ENCODE measurements at regions not wholly inside any gene's neighbourhood (a gene's known extent, or its start where the extent isn't known, plus 50 kb on each side); places are given as distances from the start of the nearest gene placed in this dataset.

DNA sequence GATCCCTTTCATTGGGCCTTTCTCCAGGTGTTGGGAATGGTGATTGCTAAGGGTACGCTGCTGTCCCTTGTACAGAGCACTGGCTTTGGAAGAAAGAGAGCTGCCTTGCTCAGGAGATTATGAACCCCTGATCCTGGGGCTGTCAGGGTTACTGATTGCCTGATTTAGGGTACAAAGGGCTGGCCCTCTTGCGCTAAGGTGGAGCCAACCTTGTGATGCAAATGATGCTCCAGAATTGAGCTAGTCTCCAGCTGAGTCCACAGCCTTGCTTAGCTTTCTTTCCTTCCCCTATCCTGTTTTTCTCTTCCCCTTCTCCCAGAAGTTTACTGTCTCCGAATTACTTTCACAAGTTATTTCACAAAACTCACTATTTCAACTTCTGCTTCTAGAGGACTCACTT is 334.7 kb downstream of the AMY1C start:
- TF ChIP-seq, protein P1, sequence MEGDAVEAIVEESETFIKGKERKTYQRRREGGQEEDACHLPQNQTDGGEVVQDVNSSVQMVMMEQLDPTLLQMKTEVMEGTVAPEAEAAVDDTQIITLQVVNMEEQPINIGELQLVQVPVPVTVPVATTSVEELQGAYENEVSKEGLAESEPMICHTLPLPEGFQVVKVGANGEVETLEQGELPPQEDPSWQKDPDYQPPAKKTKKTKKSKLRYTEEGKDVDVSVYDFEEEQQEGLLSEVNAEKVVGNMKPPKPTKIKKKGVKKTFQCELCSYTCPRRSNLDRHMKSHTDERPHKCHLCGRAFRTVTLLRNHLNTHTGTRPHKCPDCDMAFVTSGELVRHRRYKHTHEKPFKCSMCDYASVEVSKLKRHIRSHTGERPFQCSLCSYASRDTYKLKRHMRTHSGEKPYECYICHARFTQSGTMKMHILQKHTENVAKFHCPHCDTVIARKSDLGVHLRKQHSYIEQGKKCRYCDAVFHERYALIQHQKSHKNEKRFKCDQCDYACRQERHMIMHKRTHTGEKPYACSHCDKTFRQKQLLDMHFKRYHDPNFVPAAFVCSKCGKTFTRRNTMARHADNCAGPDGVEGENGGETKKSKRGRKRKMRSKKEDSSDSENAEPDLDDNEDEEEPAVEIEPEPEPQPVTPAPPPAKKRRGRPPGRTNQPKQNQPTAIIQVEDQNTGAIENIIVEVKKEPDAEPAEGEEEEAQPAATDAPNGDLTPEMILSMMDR (IDR thresholded peaks at IDR 0.05; ENCODE audit: extremely low read depth, insufficient read depth, missing control alignments), result no peak
- DNase-seq (ENCODE audit: low spot score), result no peak
- in situ Hi-C loops (cut with MboI; ENCODE audit: low pct_unique_long_range_greater_than_20kb, low sequenced_read_pairs, unreplicated experiment), result no loop called here

DNA sequence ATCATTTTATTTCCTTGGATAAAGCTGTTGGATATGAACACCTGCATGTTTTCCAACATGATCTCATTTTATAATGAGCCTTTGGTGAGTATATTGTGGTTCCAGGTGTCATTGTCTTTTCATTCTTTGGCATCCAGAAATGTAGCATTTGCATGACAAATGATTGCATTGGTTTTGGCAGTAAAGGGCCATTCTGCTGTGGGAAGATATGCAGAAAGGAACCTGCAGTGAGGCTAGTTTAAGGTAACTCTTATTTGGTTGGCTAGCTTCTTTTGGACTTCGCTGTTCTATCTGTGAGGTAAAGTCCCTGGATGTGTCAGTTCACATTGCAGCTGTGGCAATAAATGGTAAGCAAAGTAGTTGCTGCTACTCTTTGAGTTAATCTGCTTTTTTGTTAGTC is 343.0 kb downstream of the AMY1C start:
- TF ChIP-seq, protein P1 (IDR thresholded peaks at IDR 0.05; ENCODE audit: extremely low read depth, insufficient read depth, missing control alignments), result no peak
- DNase-seq (ENCODE audit: low spot score), result no peak
- in situ Hi-C loops (cut with MboI; ENCODE audit: low pct_unique_long_range_greater_than_20kb, low sequenced_read_pairs, unreplicated experiment), result no loop called here

DNA sequence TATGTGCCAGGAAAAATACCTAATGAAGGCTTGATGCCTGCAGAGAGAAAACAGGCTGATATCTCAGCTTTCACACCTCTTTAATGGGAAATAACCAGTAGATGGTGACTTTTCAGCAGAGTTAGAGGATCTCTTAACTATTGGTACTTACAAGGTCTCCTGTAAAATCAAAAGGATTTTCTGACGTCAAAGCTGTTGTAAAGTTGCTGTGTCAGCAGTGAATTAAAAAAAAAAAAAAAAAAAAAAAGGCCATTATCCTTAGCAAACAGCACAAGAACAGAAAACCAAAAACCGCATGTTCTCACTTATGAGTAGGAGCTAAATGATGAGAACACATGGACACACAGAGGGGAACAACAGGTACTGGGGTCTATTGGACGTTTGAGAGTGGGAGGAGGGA is 349.1 kb downstream of the AMY1C start:
- in situ Hi-C loops (cut with MboI; ENCODE audit: low pct_unique_long_range_greater_than_20kb, low sequenced_read_pairs, unreplicated experiment), result no loop called here
- TF ChIP-seq, protein P1 (IDR thresholded peaks at IDR 0.05; ENCODE audit: extremely low read depth, insufficient read depth, missing control alignments), result no peak
- DNase-seq (ENCODE audit: low spot score), result no peak

DNA sequence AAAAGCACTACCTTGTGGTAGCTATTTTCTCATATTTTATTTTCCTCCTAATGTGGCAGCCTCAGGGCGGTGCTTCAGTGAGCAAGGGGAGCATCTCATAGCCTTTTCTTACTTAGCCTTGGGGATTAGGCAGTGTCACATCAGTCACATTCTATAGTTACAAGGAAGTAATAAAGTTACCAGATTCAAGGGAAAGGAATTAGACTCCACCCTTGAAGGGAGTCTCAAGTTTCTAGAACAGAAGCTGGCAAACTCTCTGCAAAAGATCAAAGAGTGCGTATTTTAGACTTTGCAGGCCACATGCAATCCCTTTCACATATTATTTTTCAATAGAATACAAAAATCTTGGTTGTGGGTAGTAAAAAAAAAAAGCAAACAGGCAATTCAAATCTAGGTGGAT is 350.4 kb downstream of the AMY1C start:
- in situ Hi-C loops (cut with MboI; ENCODE audit: low pct_unique_long_range_greater_than_20kb, low sequenced_read_pairs, unreplicated experiment), result no loop called here
- no peak for DNase-seq (ENCODE audit: low spot score)
- TF ChIP-seq, protein P1 (IDR thresholded peaks at IDR 0.05; ENCODE audit: extremely low read depth, insufficient read depth, missing control alignments), result no peak

DNA sequence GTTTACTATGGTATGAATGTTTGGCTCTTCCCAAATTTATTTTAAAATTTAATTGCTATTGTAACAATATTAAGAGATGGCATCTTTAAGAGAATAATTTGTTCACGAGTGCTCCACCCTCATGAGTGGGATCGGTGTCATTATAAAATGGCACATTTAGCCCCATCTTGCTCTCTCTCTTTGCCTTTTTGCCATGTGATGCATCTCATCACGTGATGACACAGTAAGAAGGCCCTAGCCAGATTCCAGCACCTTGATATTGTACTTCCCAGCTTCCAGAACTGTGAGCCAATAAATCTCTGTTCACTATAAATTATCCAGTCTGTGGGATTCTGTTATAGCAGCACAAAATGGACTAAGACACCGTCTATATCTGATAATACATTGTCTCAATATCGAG is 355.8 kb downstream of the AMY1C start:
- in situ Hi-C loops (cut with MboI; ENCODE audit: low pct_unique_long_range_greater_than_20kb, low sequenced_read_pairs, unreplicated experiment), result no loop called here
- TF ChIP-seq, protein P1 (IDR thresholded peaks at IDR 0.05; ENCODE audit: extremely low read depth, insufficient read depth, missing control alignments), result no peak
- no peak for DNase-seq (ENCODE audit: low spot score)

DNA sequence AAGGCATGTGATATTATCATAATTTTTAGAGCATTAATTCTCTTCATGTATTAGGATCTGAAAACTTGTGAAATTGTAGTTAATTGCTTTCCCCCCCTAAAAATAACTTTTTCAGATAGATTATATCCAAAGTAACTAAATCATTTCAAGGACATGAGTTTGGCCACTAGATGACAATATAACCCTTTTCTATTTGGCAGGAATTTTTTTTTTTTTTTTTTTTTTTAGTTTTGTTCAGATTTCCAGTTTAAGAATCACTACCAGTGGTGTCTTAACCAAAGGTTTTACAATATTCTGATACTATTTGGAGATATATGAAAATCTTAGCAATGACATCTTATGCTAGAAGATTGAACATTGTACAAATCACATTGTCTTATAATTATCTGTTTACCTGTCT is 370.8 kb downstream of the AMY1C start:
- TF ChIP-seq, protein P1 (IDR thresholded peaks at IDR 0.05; ENCODE audit: extremely low read depth, insufficient read depth, missing control alignments), result no peak
- DNase-seq (ENCODE audit: low spot score), result no peak
- in situ Hi-C loops (cut with MboI; ENCODE audit: low pct_unique_long_range_greater_than_20kb, low sequenced_read_pairs, unreplicated experiment), result no loop called here

DNA sequence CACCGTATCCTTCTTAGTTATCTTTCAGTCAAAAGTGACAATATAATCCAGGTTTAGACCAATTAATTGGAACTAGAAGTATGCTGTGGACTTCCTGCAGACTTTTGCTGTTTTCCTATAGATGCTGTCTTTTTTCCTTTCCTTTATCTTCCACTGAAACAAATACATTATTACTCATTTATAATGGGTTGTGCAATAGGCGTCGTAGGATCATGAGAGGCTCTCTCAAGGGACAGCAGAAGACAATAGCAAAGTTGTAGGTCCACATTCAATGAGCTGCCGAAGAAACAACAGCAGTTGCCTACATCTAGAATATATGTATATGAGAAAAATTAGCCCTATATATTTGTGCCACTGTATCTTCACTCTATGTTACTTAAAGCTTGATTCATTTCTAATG is 371.6 kb downstream of the AMY1C start:
- TF ChIP-seq, protein P1 (IDR thresholded peaks at IDR 0.05; ENCODE audit: extremely low read depth, insufficient read depth, missing control alignments), result no peak
- in situ Hi-C loops (cut with MboI; ENCODE audit: low pct_unique_long_range_greater_than_20kb, low sequenced_read_pairs, unreplicated experiment), result no loop called here
- no peak for DNase-seq (ENCODE audit: low spot score)

Measured in GM13977 (cell line).